Activated CD4-positive, alpha-beta memory T cell treated with anti-CD3 and anti-CD28 coated beads for 36 hours (primary cell): ENCODE measurements at regions not wholly inside any gene's neighbourhood (a gene's known extent, or its start where the extent isn't known, plus 50 kb on each side); places are given as distances from the start of the nearest gene placed in this dataset.

Experiments
- CTCF ChIA-PET: fragments of 350-600 bp; sonication (Branson Sonifier 250); formaldehyde crosslinking; loops from one replicate; lab custom pipeline; 2021; ENCODE audit warnings: antibody characterized with exemption, inconsistent platforms; lab: Charles Lee
- POLR2A ChIA-PET: fragments of 350-600 bp; sonication (Branson Sonifier 250); formaldehyde crosslinking; loops from one replicate; lab custom pipeline; 2021; ENCODE audit warnings: antibody characterized with exemption; lab: Charles Lee
- DNase-seq: peaks from one replicate; pipeline ENCODE4 v3.0.0-alpha.2; 2020
- H3K27ac Mint-ChIP-seq: one replicate; pipeline ENCODE4 v1.8.0; 2021; ENCODE audit warnings: mixed read lengths
- H3K27me3 Mint-ChIP-seq: one replicate; pipeline ENCODE4 v1.8.0; 2021; ENCODE audit warnings: mixed read lengths
- H3K36me3 Mint-ChIP-seq: one replicate; pipeline ENCODE4 v1.8.0; 2021; ENCODE audit warnings: mixed read lengths
- H3K4me1 Mint-ChIP-seq: one replicate; pipeline ENCODE4 v1.8.0; 2021; ENCODE audit warnings: low read depth, mixed read lengths
- H3K4me3 Mint-ChIP-seq: one replicate; pipeline ENCODE4 v1.8.0; 2021; ENCODE audit warnings: mild to moderate bottlenecking, mixed read lengths
- H3K9me3 Mint-ChIP-seq: one replicate; pipeline ENCODE4 v1.8.0; 2021; ENCODE audit warnings: mixed read lengths
- intact Hi-C: fragments of 100-400 bp; cut with micrococcal nuclease; formaldehyde crosslinking; loops from one replicate; pipeline ENCODE4 v1.15.1; 2023

DNA sequence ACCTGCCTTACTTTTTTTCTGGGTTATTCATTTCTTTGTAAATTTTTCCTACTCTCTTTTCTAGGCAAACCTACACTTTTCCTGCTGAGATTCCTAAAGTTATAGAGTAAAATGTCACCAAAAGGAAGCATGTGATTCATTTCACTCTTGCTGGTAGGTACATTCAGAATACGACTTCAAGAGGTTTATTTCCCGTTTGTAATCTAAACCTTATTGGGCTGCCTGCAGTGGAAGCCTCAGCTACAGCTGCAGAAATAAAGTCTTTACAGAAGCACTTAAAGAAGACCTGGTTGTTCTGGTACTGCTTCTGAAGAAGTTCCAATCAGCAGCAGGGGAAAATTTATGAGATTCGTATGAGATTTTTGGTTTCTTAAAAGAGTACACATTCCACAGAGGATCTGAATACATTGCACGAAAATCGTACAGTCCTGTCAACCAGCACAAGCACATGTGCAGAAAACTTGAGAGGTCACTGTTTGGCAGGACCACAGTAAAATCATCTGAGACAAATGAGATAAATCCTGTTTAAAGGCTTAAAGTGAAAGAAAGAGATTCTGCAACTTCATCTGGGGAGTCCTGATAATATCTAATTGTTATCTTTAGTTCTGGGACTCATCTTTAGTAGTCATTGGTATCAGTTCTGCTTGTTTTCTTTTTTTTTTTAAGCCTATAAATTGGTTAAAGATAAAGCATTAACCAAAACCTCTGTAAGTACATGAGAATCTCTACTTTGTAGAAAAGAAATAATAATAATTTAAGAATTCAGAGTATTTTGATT is 109.9 kb upstream of the ADGRL2 start:
- H3K4me3 Mint-ChIP-seq = no peak overlapping the region
- H3K4me1 Mint-ChIP-seq = no peaks in the 10 kb centered on the region
- CTCF ChIA-PET = no interaction called here
- POLR2A ChIA-PET = no interaction called here
- no peak for DNase-seq
- intact Hi-C loops = no loop called here
- no peaks in the 10 kb centered on the region for H3K27me3 Mint-ChIP-seq
- no peak overlapping the region for H3K27ac Mint-ChIP-seq
- no peaks in the 10 kb centered on the region for H3K36me3 Mint-ChIP-seq
- no peaks in the 10 kb centered on the region for H3K9me3 Mint-ChIP-seq

DNA sequence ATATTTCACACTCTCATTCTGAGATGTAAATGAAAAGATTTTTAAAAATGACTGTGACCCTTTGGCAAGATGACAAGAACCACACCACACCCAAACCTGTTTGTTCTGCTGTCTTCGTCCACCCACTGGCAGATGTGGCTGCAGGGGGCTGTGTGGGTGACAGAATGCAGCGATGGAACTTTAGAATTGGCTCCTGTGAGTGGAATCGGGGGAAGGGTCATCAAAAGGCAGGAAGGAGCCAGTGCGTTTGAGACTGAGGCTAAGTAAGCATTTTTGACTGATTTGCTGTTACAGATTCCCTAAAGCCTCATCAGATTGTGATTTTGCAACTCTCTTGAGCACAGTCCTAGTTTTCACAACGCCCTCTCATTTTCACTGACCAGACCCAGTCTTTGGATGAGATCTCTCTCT is 111.2 kb upstream of the ADGRL2 start:
- H3K27ac Mint-ChIP-seq = no peak overlapping the region
- ChIA-PET POLR2A (no interaction called here), CTCF (no interaction called here)
- H3K4me1 Mint-ChIP-seq = no peaks in the 10 kb centered on the region
- no peak overlapping the region for H3K4me3 Mint-ChIP-seq
- H3K27me3 Mint-ChIP-seq = no peaks in the 10 kb centered on the region
- no peak for DNase-seq
- intact Hi-C loops = no loop called here
- H3K36me3 Mint-ChIP-seq = no peaks in the 10 kb centered on the region
- peaks cover under 1% of the 10 kb centered on the region for H3K9me3 Mint-ChIP-seq

- Mint-ChIP-seq H3K36me3 (no peaks in the 10 kb centered on the region), H3K9me3 (peaks cover 10% of the 10 kb centered on the region), H3K4me3 (no peak overlapping the region), H3K27ac (no peak overlapping the region), H3K27me3 (no peaks in the 10 kb centered on the region), H3K4me1 (no peaks in the 10 kb centered on the region)
- ChIA-PET CTCF (no interaction called here), POLR2A (no interaction called here)
- DNase-seq = no peak
- intact Hi-C loops = no loop called here
These were observed 118.2 kb upstream of the ADGRL2 start for GRCh38 chr1:81682490-81682889.

DNA sequence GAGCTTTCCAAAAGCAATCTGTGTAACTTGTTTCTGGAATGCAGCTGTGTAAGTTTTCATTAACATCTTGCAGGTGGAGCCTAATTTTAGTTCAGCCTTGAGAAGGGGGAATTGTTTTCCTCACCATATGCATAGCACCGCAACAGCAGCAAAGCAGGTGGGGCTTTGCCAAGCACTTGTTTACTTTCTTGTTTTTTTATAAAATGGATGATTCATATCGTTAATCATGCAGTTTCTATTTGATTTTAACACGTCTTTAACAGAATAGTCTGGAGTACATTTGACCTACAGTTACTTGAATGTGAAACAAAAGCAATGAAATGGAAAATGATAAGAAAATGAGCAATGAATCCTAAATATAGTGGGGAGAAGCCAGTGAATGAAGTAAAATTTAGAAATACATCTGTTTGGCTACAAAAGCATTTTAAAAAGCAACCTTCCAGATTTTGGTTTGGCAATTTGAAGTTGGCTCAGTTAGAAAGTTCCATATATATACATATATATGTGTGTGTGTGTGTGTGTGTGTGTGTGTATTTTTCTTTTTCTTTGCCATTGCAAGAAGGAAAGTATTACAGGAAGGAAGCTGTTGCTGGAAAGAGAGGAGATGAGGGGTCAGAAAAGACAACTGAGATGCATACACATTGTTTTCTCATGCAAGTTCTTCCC is 119.0 kb upstream of the ADGRL2 start:
- no peak for DNase-seq
- Mint-ChIP-seq H3K9me3 (peaks cover 10% of the 10 kb centered on the region), H3K27ac (no peak overlapping the region), H3K4me1 (no peaks in the 10 kb centered on the region), H3K36me3 (no peaks in the 10 kb centered on the region), H3K27me3 (no peaks in the 10 kb centered on the region), H3K4me3 (no peak overlapping the region)
- intact Hi-C loops = no loop called here
- CTCF ChIA-PET = no interaction called here
- POLR2A ChIA-PET = no interaction called here

GRCh38 chr1:81681114-81681513 is 119.6 kb upstream of the ADGRL2 start:
- no peaks in the 10 kb centered on the region for H3K27me3 Mint-ChIP-seq
- H3K36me3 Mint-ChIP-seq = no peaks in the 10 kb centered on the region
- POLR2A ChIA-PET = no interaction called here
- peaks cover 10% of the 10 kb centered on the region for H3K9me3 Mint-ChIP-seq
- CTCF ChIA-PET = no interaction called here
- intact Hi-C loops = no loop called here
- no peaks in the 10 kb centered on the region for H3K4me1 Mint-ChIP-seq
- DNase-seq = no peak
- H3K4me3 Mint-ChIP-seq = no peak overlapping the region
- no peak overlapping the region for H3K27ac Mint-ChIP-seq

- CTCF ChIA-PET = no interaction called here
- H3K9me3 Mint-ChIP-seq = peaks cover 10% of the 10 kb centered on the region
- no peak overlapping the region for H3K4me3 Mint-ChIP-seq
- no peaks in the 10 kb centered on the region for H3K27me3 Mint-ChIP-seq
- no peaks in the 10 kb centered on the region for H3K36me3 Mint-ChIP-seq
- no peak for DNase-seq
- POLR2A ChIA-PET = no interaction called here
- intact Hi-C loops = no loop called here
- no peaks in the 10 kb centered on the region for H3K4me1 Mint-ChIP-seq
- no peak overlapping the region for H3K27ac Mint-ChIP-seq
These were observed 120.8 kb upstream of the ADGRL2 start for GRCh38 chr1:81679942-81680341.

GRCh38 chr1:81678779-81679178 is 122.0 kb upstream of the ADGRL2 start:
- intact Hi-C loops = no loop called here
- H3K27ac Mint-ChIP-seq = no peak overlapping the region
- no peak overlapping the region for H3K4me3 Mint-ChIP-seq
- no peaks in the 10 kb centered on the region for H3K27me3 Mint-ChIP-seq
- no peaks in the 10 kb centered on the region for H3K4me1 Mint-ChIP-seq
- CTCF ChIA-PET = no interaction called here
- POLR2A ChIA-PET = no interaction called here
- no peak for DNase-seq
- no peaks in the 10 kb centered on the region for H3K36me3 Mint-ChIP-seq
- H3K9me3 Mint-ChIP-seq = peaks cover 5% of the 10 kb centered on the region

DNA sequence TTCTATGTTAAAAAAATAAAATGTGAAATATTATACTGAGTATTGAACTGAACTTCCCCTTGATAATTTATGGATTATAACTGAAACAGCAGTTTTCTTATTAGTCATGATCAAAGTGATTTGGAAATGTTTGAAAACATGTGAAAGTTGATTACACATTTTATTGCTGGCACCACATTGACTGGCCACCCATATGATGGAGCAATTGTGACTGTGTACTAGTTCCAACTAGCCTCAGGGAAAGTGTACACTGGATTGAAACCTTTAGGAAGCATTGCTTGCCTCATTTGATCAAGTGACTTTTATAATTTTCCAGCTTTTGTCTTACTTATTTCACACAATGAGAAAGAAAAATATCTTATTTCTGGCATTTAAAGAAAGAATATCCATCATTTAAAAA is 128.0 kb upstream of the ADGRL2 start:
- H3K36me3 Mint-ChIP-seq = no peaks in the 10 kb centered on the region
- ChIA-PET CTCF (no interaction called here), POLR2A (no interaction called here)
- no peak for DNase-seq
- H3K4me1 Mint-ChIP-seq = no peaks in the 10 kb centered on the region
- no peak overlapping the region for H3K27ac Mint-ChIP-seq
- H3K4me3 Mint-ChIP-seq = no peak overlapping the region
- intact Hi-C loops = no loop called here
- peaks cover 2% of the 10 kb centered on the region for H3K9me3 Mint-ChIP-seq
- no peaks in the 10 kb centered on the region for H3K27me3 Mint-ChIP-seq

DNA sequence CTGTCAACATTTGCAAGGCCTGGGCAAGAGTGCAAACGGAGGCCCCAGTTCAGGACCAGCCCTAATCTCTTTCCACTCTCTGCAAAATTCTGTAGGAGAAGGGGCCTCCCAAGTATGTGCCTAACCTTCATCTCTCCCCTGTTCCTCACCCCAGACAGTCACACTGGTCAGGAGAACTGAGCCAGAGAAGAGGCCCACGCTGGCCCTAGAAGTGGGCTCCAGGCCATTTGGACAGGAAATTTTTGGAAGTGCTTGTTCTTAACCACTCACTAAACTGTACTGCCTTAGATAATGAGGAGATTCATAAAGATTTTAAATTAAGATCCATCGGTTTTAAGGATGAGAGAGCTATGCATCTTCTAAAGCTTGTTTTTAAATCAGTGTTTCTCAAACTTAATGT is 129.7 kb upstream of the ADGRL2 start:
- no peaks in the 10 kb centered on the region for H3K9me3 Mint-ChIP-seq
- ChIA-PET CTCF (interaction anchor here (0.7 kb wide), 1 partner anchor 1195 kb away, joined by 3 read pairs; no protein-coding TSS in a partner anchor), POLR2A (no interaction called here)
- no peaks in the 10 kb centered on the region for H3K27me3 Mint-ChIP-seq
- no peaks in the 10 kb centered on the region for H3K36me3 Mint-ChIP-seq
- DNase-seq = no peak
- no peak overlapping the region for H3K4me3 Mint-ChIP-seq
- no peaks in the 10 kb centered on the region for H3K4me1 Mint-ChIP-seq
- H3K27ac Mint-ChIP-seq = no peak overlapping the region
- intact Hi-C loops = no loop called here

DNA sequence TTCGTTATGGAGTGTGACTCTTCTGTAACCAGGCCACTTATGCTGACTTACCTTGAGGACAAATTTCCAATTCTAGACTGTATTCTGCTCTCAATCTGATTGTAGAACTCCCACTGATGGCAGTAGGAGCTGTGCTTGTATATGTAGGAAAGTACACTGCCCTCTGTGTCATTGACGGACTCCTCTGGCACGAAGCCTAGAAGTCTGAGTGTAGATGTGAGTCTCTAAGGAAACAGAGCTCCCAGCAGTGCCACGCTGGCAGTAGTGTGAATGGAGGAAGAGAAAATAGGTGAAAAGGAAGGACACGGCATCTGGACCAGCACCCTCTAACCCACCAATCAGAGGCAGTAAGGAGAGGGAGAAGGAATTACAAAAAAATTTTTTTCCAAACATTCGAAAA is 130.4 kb upstream of the ADGRL2 start:
- CTCF ChIA-PET = no interaction called here
- no peak overlapping the region for H3K4me3 Mint-ChIP-seq
- DNase-seq = no peak
- POLR2A ChIA-PET = no interaction called here
- intact Hi-C loops = no loop called here
- no peak overlapping the region for H3K27ac Mint-ChIP-seq
- no peaks in the 10 kb centered on the region for H3K9me3 Mint-ChIP-seq
- no peaks in the 10 kb centered on the region for H3K36me3 Mint-ChIP-seq
- H3K4me1 Mint-ChIP-seq = no peaks in the 10 kb centered on the region
- H3K27me3 Mint-ChIP-seq = no peaks in the 10 kb centered on the region

DNA sequence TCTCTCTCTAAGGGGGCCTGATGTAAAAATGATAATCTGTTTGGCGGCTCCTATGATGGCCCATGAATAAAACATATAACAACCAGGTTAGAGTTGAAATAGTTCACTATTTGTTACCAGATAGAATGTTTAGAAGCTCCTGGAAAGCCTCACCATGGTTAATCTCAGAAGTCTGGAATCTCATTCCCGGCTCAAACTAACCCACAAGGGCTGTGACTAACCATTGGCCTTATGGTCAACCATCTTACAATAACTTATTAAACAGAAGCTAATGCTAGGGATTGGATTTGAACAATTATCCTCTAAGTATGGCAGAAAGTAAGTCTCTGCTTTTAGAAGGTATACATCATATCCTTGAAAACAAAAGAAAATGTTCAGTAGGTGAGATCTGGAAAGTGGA is 134.1 kb upstream of the ADGRL2 start:
- no peaks in the 10 kb centered on the region for H3K4me1 Mint-ChIP-seq
- H3K9me3 Mint-ChIP-seq = no peaks in the 10 kb centered on the region
- no peak overlapping the region for H3K27ac Mint-ChIP-seq
- no peak for DNase-seq
- ChIA-PET CTCF (no interaction called here), POLR2A (no interaction called here)
- H3K27me3 Mint-ChIP-seq = no peaks in the 10 kb centered on the region
- intact Hi-C loops = no loop called here
- no peaks in the 10 kb centered on the region for H3K36me3 Mint-ChIP-seq
- H3K4me3 Mint-ChIP-seq = no peak overlapping the region

DNA sequence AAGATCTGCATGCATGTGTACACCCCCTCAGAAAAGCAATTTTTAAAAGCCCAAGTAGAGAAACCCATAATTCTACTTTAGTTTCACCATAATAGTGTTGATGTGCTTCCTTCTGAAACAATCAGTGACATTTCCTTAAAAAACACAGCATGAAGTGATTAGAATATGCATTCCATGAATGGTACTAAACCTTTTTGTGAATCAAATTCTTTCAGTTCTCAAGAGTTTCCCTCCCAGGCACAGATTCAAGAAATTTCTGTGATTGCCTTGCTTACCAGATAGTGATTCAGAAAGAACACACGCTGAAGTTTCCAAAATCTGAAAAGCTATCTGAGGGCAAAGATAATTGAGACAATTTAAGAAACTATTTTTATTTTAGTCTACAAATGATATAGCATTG is 136.4 kb upstream of the ADGRL2 start:
- POLR2A ChIA-PET = no interaction called here
- no peaks in the 10 kb centered on the region for H3K9me3 Mint-ChIP-seq
- intact Hi-C loops = no loop called here
- no peaks in the 10 kb centered on the region for H3K36me3 Mint-ChIP-seq
- H3K27ac Mint-ChIP-seq = no peak overlapping the region
- no peaks in the 10 kb centered on the region for H3K4me1 Mint-ChIP-seq
- DNase-seq = no peak
- no peaks in the 10 kb centered on the region for H3K27me3 Mint-ChIP-seq
- CTCF ChIA-PET = no interaction called here
- H3K4me3 Mint-ChIP-seq = no peak overlapping the region

DNA sequence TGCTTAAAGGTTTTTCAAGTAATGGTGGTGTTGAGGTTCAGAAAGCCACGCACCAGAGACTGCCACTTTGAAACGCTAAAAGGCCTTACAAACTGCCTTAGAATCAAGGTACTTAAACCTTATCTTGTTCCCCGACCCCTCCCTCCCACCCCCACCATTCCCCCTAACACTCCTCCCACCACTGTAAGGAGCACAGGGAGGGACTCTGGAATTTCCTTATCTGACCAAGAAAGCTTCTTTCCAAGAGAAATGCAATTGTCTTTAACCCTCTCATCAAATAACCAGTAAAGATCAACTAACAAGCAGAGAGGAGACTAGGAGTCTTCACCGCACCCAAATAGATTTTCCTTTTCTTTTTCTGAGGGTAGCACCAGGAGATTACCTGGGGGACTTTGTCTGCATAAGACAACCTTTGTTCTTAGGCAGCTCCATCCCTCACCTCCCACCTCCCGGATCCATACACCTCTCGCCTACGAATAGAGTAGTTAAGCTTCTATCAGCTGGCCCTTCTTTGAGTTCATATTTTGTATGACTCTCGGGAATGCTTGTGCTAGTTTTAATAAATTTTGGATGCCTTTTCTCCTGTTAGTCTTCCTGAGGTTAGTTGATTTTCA is 137.7 kb upstream of the ADGRL2 start:
- intact Hi-C loops = no loop called here
- no peak overlapping the region for H3K4me3 Mint-ChIP-seq
- no peak overlapping the region for H3K27ac Mint-ChIP-seq
- H3K36me3 Mint-ChIP-seq = no peaks in the 10 kb centered on the region
- no peak for DNase-seq
- ChIA-PET CTCF (no interaction called here), POLR2A (no interaction called here)
- no peaks in the 10 kb centered on the region for H3K9me3 Mint-ChIP-seq
- no peaks in the 10 kb centered on the region for H3K4me1 Mint-ChIP-seq
- no peaks in the 10 kb centered on the region for H3K27me3 Mint-ChIP-seq
